GM20431 (cell line): ENCODE measurements at regions not wholly inside any gene's neighbourhood (a gene's known extent, or its start where the extent isn't known, plus 50 kb on each side); places are given as distances from the start of the nearest gene placed in this dataset.

ENCODE experiments used
- in situ Hi-C: fragments of 300-500 bp; cut with MseI, MboI; formaldehyde crosslinking; loops from one replicate; pipeline ENCODE4 v1.15.0; 2020; ENCODE audit warnings: low sequenced_read_pairs; ENCODE audit not compliant: unreplicated experiment

- in situ Hi-C loops: loop anchor here (10.0 to 25.0 kb wide), 2 partner anchors 179 to 431 kb away; partner anchors contain the start of gene LMNB1
These were observed 67.3 kb upstream of the GRAMD2B start for GRCh38 chr5:126355940-126356339.

- in situ Hi-C loops: loop anchor here (10.0 to 25.0 kb wide), 2 partner anchors 177 to 430 kb away; partner anchors contain the start of gene LMNB1
These were observed 65.4 kb upstream of the GRAMD2B start for GRCh38 chr5:126357585-126358342.

GRCh38 chr5:126358525-126358924 lies 64.7 kb upstream of the GRAMD2B start:
- in situ Hi-C loops: loop anchor here (10.0 to 25.0 kb wide), 2 partner anchors 176 to 429 kb away; partner anchors contain the start of gene LMNB1

- in situ Hi-C loops: loop anchor here (10.0 to 25.0 kb wide), 2 partner anchors 175 to 427 kb away; partner anchors contain the start of gene LMNB1
These were observed 63.3 kb upstream of the GRAMD2B start for GRCh38 chr5:126359884-126360283.

GRCh38 chr5:126360467-126360866 lies 62.7 kb upstream of the GRAMD2B start:
- in situ Hi-C loops: loop anchor here (25.0 kb wide), 1 partner anchor 427 kb away; the partner anchor contains the start of gene LMNB1

- in situ Hi-C loops: loop anchor here (25.0 kb wide), 1 partner anchor 424 kb away; the partner anchor contains the start of gene LMNB1
These were observed 59.6 kb upstream of the GRAMD2B start for GRCh38 chr5:126363658-126364057.

GRCh38 chr5:126364206-126364902 lies 58.9 kb upstream of the GRAMD2B start:
- in situ Hi-C loops: loop anchor here (25.0 kb wide), 1 partner anchor 423 kb away; the partner anchor contains the start of gene LMNB1

- in situ Hi-C loops: loop anchor here (25.0 kb wide), 1 partner anchor 422 kb away; the partner anchor contains the start of gene LMNB1
These were observed 57.6 kb upstream of the GRAMD2B start for GRCh38 chr5:126365446-126366198.

- in situ Hi-C loops: loop anchor here (25.0 kb wide), 1 partner anchor 421 kb away; the partner anchor contains the start of gene LMNB1
These were observed 57.0 kb upstream of the GRAMD2B start for GRCh38 chr5:126366199-126366560.

GRCh38 chr5:126368239-126368812 lies 54.9 kb upstream of the GRAMD2B start:
- in situ Hi-C loops: loop anchor here (25.0 kb wide), 1 partner anchor 419 kb away; the partner anchor contains the start of gene LMNB1

- in situ Hi-C loops: loop anchor here (25.0 kb wide), 1 partner anchor 418 kb away; the partner anchor contains the start of gene LMNB1
These were observed 54.1 kb upstream of the GRAMD2B start for GRCh38 chr5:126369083-126369482.

GRCh38 chr5:126369995-126370731 lies 53.0 kb upstream of the GRAMD2B start:
- in situ Hi-C loops: loop anchor here (25.0 kb wide), 1 partner anchor 417 kb away; the partner anchor contains the start of gene LMNB1

- in situ Hi-C loops: loop anchor here (25.0 kb wide), 1 partner anchor 416 kb away; the partner anchor contains the start of gene LMNB1
These were observed 52.2 kb upstream of the GRAMD2B start for GRCh38 chr5:126370796-126371718.

GRCh38 chr5:126373375-126374108 lies 49.7 kb upstream of the GRAMD2B start:
- in situ Hi-C loops: loop anchor here (25.0 kb wide), 1 partner anchor 414 kb away; the partner anchor contains the start of gene LMNB1
